LoVo (cell line): ENCODE measurements at regions not wholly inside any gene's neighbourhood (a gene's known extent, or its start where the extent isn't known, plus 50 kb on each side); places are given as distances from the start of the nearest gene placed in this dataset.

Source experiments
- DNase-seq: peaks from one replicate; pipeline ENCODE4 v3.0.0-alpha.2; 2016; ENCODE audit warnings: low spot score

GRCh38 chr15:29319823-29320222 lies 50.2 kb upstream of the NSMCE3 start:
- no peak for DNase-seq
